ENCODE measurements at regions not wholly inside any gene's neighbourhood (a gene's known extent, or its start where the extent isn't known, plus 50 kb on each side); places are given as distances from the start of the nearest gene placed in this dataset.

GRCh38 chrX:2589186-2590020 lies 88.6 kb upstream of the DHRSX start:
- Histone ChIP-seq H3K4me3 (ENCODE audit: extremely low read depth in 1 of 4, insufficient read depth in 2 of 4, low read depth in 3 of 4, low read length in 4 of 4) (no peak overlapping the region), H3K27ac (ENCODE audit: low read depth, low read length) (no peak overlapping the region), H3K18ac (ENCODE audit: extremely low read depth, low read length) (peak overlapping the region; percentile 9; the same call in 1 of the 2 replicates), H3K4me1 (replicated peaks in 1 of 4; ENCODE audit: control insufficient read depth in 3 of 4, insufficient read depth in 4 of 4, low read length in 3 of 4) (peaks cover 9 to 17% (median 14%) of the 10 kb centered on the region in 4 experiments), H3K4ac (replicated peaks; ENCODE audit: insufficient read length, low read depth, low read length) (no peak overlapping the region), H4K8ac (ENCODE audit: extremely low read depth, insufficient read depth, low read length) (no peak overlapping the region), H3K9ac (replicated peaks in 1 of 4; ENCODE audit: extremely low read depth in 1 of 4, low read depth in 3 of 4, low read length in 3 of 4) (no peak overlapping the region), H2BK15ac (ENCODE audit: low read length) (no peak overlapping the region), H3K4me2 (ENCODE audit: insufficient read depth in 1 of 2, low read depth in 2 of 2, low read length in 2 of 2) (no peak overlapping the region), H2AK5ac (ENCODE audit: low read depth, low read length) (no peak overlapping the region), H3K9me3 (ENCODE audit: insufficient read depth in 2 of 2, low read depth in 1 of 2, low read length in 1 of 2) (no peaks in the 10 kb centered on the region), H4K91ac (replicated peaks; ENCODE audit: insufficient read length, low read length) (no peak overlapping the region), H3K14ac (ENCODE audit: insufficient read length) (no peak overlapping the region), H3K27me3 (replicated peaks in 1 of 4; ENCODE audit: control insufficient read depth in 3 of 4, extremely low read depth in 1 of 4, insufficient read depth in 3 of 4, low read length in 3 of 4) (peaks cover 4 to 11% (median 11%) of the 10 kb centered on the region in 4 experiments), H3K23ac (ENCODE audit: insufficient read length) (no peak overlapping the region), H3K56ac (replicated peaks; ENCODE audit: insufficient read length, low read depth, low read length) (no peak overlapping the region), H4K20me1 (replicated peaks in 1 of 2; ENCODE audit: control insufficient read depth in 1 of 2, insufficient read depth in 2 of 2, low read length in 2 of 2) (no peaks in the 10 kb centered on the region), H3K79me1 (ENCODE audit: low read depth, low read length) (no peaks in the 10 kb centered on the region), H4K5ac (ENCODE audit: insufficient read length, low read depth, low read length) (no peak overlapping the region), H3K79me2 (ENCODE audit: control insufficient read depth in 1 of 2, insufficient read depth in 2 of 2, low read length in 2 of 2) (no peaks in the 10 kb centered on the region), H3K36me3 (ENCODE audit: control insufficient read depth in 2 of 4, insufficient read depth in 4 of 4, low read length in 3 of 4) (no peaks in the 10 kb centered on the region), H2BK120ac (replicated peaks; ENCODE audit: low read depth, low read length) (no peak overlapping the region), H2BK20ac (ENCODE audit: low read length) (no peak overlapping the region), H2AFZ (ENCODE audit: low read length) (no peak overlapping the region), H2BK5ac (ENCODE audit: low read depth, low read length) (no peak overlapping the region), H2BK12ac (ENCODE audit: low read depth, low read length) (no peak overlapping the region), H3K23me2 (ENCODE audit: low read depth, low read length) (peaks cover 5% of the 10 kb centered on the region; the same call in 1 of the 2 replicates)
- WGBS, 2 experiments (ENCODE audit: extremely low coverage in 1 of 2, insufficient coverage in 1 of 2, insufficient read length in 1 of 2, insufficient replicate concordance in 2 of 2, low coverage in 1 of 2, low lambda C conversion rate in 2 of 2, missing lambda C conversion rate in 1 of 2): 91% methylated on average over 9 of the region's 9 CpGs; no CpG with 5 or more reads in 1 of the 2 experiments
- DNase-seq (ENCODE audit: low read depth in 1 of 2, low spot score in 2 of 2): no peak
- CTCF ChIA-PET (ENCODE audit: partially characterized antibody): no interaction called here
- POLR2A ChIA-PET (ENCODE audit: partially characterized antibody): no interaction called here
- FAIRE-seq: no peak
- TF ChIP-seq CREB1 (IDR thresholded peaks at IDR 0.05) (no peak), ATF3 (IDR thresholded peaks at IDR 0.05; ENCODE audit: insufficient read depth, low read depth, low read length) (no peak), SIRT6 (IDR thresholded peaks at IDR 0.05; ENCODE audit: low read length) (no peak), FOSL1 (IDR thresholded peaks at IDR 0.05; ENCODE audit: insufficient read depth, low read depth, low read length) (no peak), POLR2AphosphoS5 (IDR thresholded peaks at IDR 0.05; ENCODE audit: low read depth, low read length) (no peak), BRCA1 (IDR thresholded peaks at IDR 0.05; ENCODE audit: low read depth, low read length) (no peak)
